H1 (cell line): ENCODE measurements at regions not wholly inside any gene's neighbourhood (a gene's known extent, or its start where the extent isn't known, plus 50 kb on each side); places are given as distances from the start of the nearest gene placed in this dataset.

Source experiments
- CTCF ChIA-PET: fragments of 300-600 bp; sonication (Branson Sonifier 250); formaldehyde crosslinking; loops from one replicate; lab custom pipeline; 2021; ENCODE audit not compliant: partially characterized antibody; lab: Charles Lee
- POLR2A ChIA-PET: fragments of 300-600 bp; sonication (Branson Sonifier 250); formaldehyde crosslinking; loops from one replicate; lab custom pipeline; 2021; ENCODE audit warnings: inconsistent platforms; ENCODE audit not compliant: partially characterized antibody; lab: Charles Lee
- DNase-seq, 2 experiments: peaks; one replicate each; pipeline versions ENCODE4 v3.0.0 to v3.0.0-alpha.2; 2010 to 2022; ENCODE audit warnings: low spot score in 2 of 2, low read depth in 1 of 2, mixed read lengths in 1 of 2
- FAIRE-seq: peaks from 2 replicates; lab custom pipeline; 2011; peaks lifted over from hg19 to GRCh38; lab: Jason Lieb, UNC
- H2AFZ ChIP-seq: 2 replicates; pipeline ENCODE4 v1.8.1; 2012; ENCODE audit warnings: low read length, inconsistent platforms
- H2AK5ac ChIP-seq: 2 replicates; pipeline ENCODE4 v1.6.1; 2013; ENCODE audit warnings: low read depth, low read length
- H2BK120ac ChIP-seq: replicated peaks from 2 replicates; pipeline ENCODE3; 2013; ENCODE audit warnings: low read depth, low read length, inconsistent platforms
- H2BK12ac ChIP-seq: 2 replicates; pipeline ENCODE4 v1.6.1; 2013; ENCODE audit warnings: low read depth, low read length
- H2BK15ac ChIP-seq: 2 replicates; pipeline ENCODE4 v1.6.1; 2013; ENCODE audit warnings: low read length
- H2BK20ac ChIP-seq: 2 replicates; pipeline ENCODE4 v1.6.1; 2013; ENCODE audit warnings: low read length
- H2BK5ac ChIP-seq: 2 replicates; pipeline ENCODE4 v1.6.1; 2013; ENCODE audit warnings: low read depth, low read length
- H3K14ac ChIP-seq: 2 replicates; pipeline ENCODE4 v1.6.1; 2013; ENCODE audit warnings: inconsistent platforms; ENCODE audit not compliant: insufficient read length
- H3K18ac ChIP-seq: 2 replicates; pipeline ENCODE4 v1.6.1; 2013; ENCODE audit warnings: low read length; ENCODE audit errors: extremely low read depth
- H3K23ac ChIP-seq: 2 replicates; pipeline ENCODE4 v1.6.1; 2013; ENCODE audit warnings: inconsistent platforms; ENCODE audit not compliant: insufficient read length
- H3K23me2 ChIP-seq: 2 replicates; pipeline ENCODE4 v1.6.1; 2013; ENCODE audit warnings: low read depth, low read length
- H3K27ac ChIP-seq: 2 replicates; pipeline ENCODE4 v1.6.1; 2011; ENCODE audit warnings: low read depth, low read length, inconsistent platforms
- H3K27me3 ChIP-seq, 4 experiments: replicated peaks in 1 of 4; 1 replicate in 1 of 4; 2 replicates in 3 of 4; pipeline versions ENCODE4 v1.6.1 to v1.8.1; 2011 to 2013; ENCODE audit warnings: low read length in 3 of 4, mild to moderate bottlenecking in 3 of 4, inconsistent platforms in 2 of 4, mixed read lengths in 2 of 4, moderate library complexity in 1 of 4; ENCODE audit not compliant: control insufficient read depth in 3 of 4, insufficient read depth in 3 of 4; ENCODE audit errors: extremely low read depth in 1 of 4
- H3K36me3 ChIP-seq, 4 experiments: 2 replicates each; pipeline versions ENCODE4 v1.6.1 to v1.8.1; 2011 to 2013; ENCODE audit warnings: mild to moderate bottlenecking in 4 of 4, low read length in 3 of 4, moderate library complexity in 2 of 4, control low read depth in 1 of 4, inconsistent platforms in 1 of 4; ENCODE audit not compliant: insufficient read depth in 4 of 4, control insufficient read depth in 2 of 4
- H3K4ac ChIP-seq: replicated peaks from 2 replicates; pipeline ENCODE3; 2013; ENCODE audit warnings: low read length, low read depth, mixed read lengths, inconsistent platforms; ENCODE audit not compliant: insufficient read length
- H3K4me1 ChIP-seq, 4 experiments: replicated peaks in 1 of 4; 1 replicate in 1 of 4; 2 replicates in 3 of 4; pipeline versions ENCODE4 v1.6.1 to v1.8.1; 2011 to 2013; ENCODE audit warnings: low read length in 3 of 4, inconsistent platforms in 2 of 4, mixed read lengths in 1 of 4; ENCODE audit not compliant: insufficient read depth in 4 of 4, control insufficient read depth in 3 of 4
- H3K4me2 ChIP-seq, 2 experiments: 2 replicates each; pipeline versions ENCODE4 v1.6.1 to v1.8.1; 2011 to 2013; ENCODE audit warnings: low read depth in 2 of 2, low read length in 2 of 2, control low read depth in 1 of 2, inconsistent platforms in 1 of 2, mild to moderate bottlenecking in 1 of 2; ENCODE audit not compliant: insufficient read depth in 1 of 2
- H3K4me3 ChIP-seq, 4 experiments: fragments of 200-600, 300-600 bp in 1 of 4; sonication (generic), shearing (Covaris generic), sonication (Bioruptor Twin) in 1 of 4; 2 replicates each; pipeline versions ENCODE4 v1.5.1 to v1.8.1; 2011 to 2016; ENCODE audit warnings: low read length in 4 of 4, low read depth in 3 of 4, control low read depth in 2 of 4, inconsistent platforms in 2 of 4, mild to moderate bottlenecking in 2 of 4, mixed read lengths in 1 of 4, moderate library complexity in 1 of 4; ENCODE audit not compliant: insufficient read depth in 2 of 4; ENCODE audit errors: extremely low read depth in 1 of 4
- H3K56ac ChIP-seq: replicated peaks from 2 replicates; pipeline ENCODE3; 2013; ENCODE audit warnings: low read depth, mild to moderate bottlenecking, mixed read lengths, low read length, inconsistent platforms; ENCODE audit not compliant: insufficient read length
- H3K79me1 ChIP-seq: 2 replicates; pipeline ENCODE4 v1.6.1; 2013; ENCODE audit warnings: low read depth, low read length, control low read depth
- H3K79me2 ChIP-seq, 2 experiments: 2 replicates each; pipeline versions ENCODE4 v1.6.1 to v1.8.1; 2012 to 2013; ENCODE audit warnings: low read length in 2 of 2, mild to moderate bottlenecking in 2 of 2, inconsistent platforms in 1 of 2; ENCODE audit not compliant: insufficient read depth in 2 of 2, control insufficient read depth in 1 of 2
- H3K9ac ChIP-seq, 4 experiments: replicated peaks in 1 of 4; 1 replicate in 1 of 4; 2 replicates in 3 of 4; pipeline versions ENCODE4 v1.6.1 to v1.8.1; 2011 to 2013; ENCODE audit warnings: low read depth in 3 of 4, low read length in 3 of 4, control low read depth in 2 of 4, mild to moderate bottlenecking in 2 of 4, moderate library complexity in 2 of 4, inconsistent platforms in 1 of 4; ENCODE audit errors: extremely low read depth in 1 of 4
- H3K9me3 ChIP-seq, 2 experiments: 2 replicates each; pipeline versions ENCODE4 v1.6.1 to v1.8.1; 2012 to 2013; ENCODE audit warnings: mild to moderate bottlenecking in 2 of 2, moderate library complexity in 2 of 2, control low read depth in 1 of 2, inconsistent platforms in 1 of 2, low read depth in 1 of 2, low read length in 1 of 2, mixed read lengths in 1 of 2; ENCODE audit not compliant: insufficient read depth in 2 of 2
- H4K20me1 ChIP-seq, 2 experiments: replicated peaks in 1 of 2; 2 replicates each; pipeline versions ENCODE3 to v1.8.1; 2011 to 2013; ENCODE audit warnings: inconsistent platforms in 2 of 2, low read length in 2 of 2, mild to moderate bottlenecking in 1 of 2; ENCODE audit not compliant: insufficient read depth in 2 of 2, control insufficient read depth in 1 of 2
- H4K5ac ChIP-seq: 2 replicates; pipeline ENCODE4 v1.6.1; 2013; ENCODE audit warnings: low read length, low read depth, mixed read lengths, inconsistent platforms; ENCODE audit not compliant: insufficient read length
- H4K8ac ChIP-seq: 2 replicates; pipeline ENCODE4 v1.8.0; 2013; ENCODE audit warnings: mild to moderate bottlenecking, moderate library complexity, low read length, inconsistent platforms; ENCODE audit not compliant: insufficient read depth; ENCODE audit errors: extremely low read depth
- H4K91ac ChIP-seq: replicated peaks from 2 replicates; pipeline ENCODE3; 2013; ENCODE audit warnings: low read length, mixed read lengths, inconsistent platforms; ENCODE audit not compliant: insufficient read length
- CREB1 ChIP-seq: IDR thresholded peaks from 2 replicates; pipeline ENCODE4 v1.6.1; 2012; ENCODE audit warnings: inconsistent platforms
- KDM5A ChIP-seq: fragments of 200-600 bp; IDR thresholded peaks from 2 replicates; pipeline ENCODE4 v1.7.1; 2012; ENCODE audit warnings: mild to moderate bottlenecking, low read length, inconsistent platforms, mixed read lengths
- SIRT6 ChIP-seq: IDR thresholded peaks from one replicate; pipeline ENCODE4 v1.7.1; 2012; ENCODE audit warnings: low read length, inconsistent platforms
- SRF ChIP-seq: IDR thresholded peaks from 2 replicates; pipeline ENCODE4 v1.6.1; 2011; ENCODE audit warnings: mild to moderate bottlenecking, low read depth, low read length, moderate library complexity
- WGBS, 2 experiments: shearing (Covaris generic) in 1 of 2; methylation state at CpG; one replicate each; pipeline versions ENCODE4 v1.1.6 to v1.1.7; 2013 to 2015; ENCODE audit warnings: low lambda C conversion rate in 2 of 2, mixed read lengths in 2 of 2, inconsistent platforms in 1 of 2, low coverage in 1 of 2, missing lambda C conversion rate in 1 of 2; ENCODE audit not compliant: insufficient replicate concordance in 2 of 2, insufficient coverage in 1 of 2, insufficient read length in 1 of 2; ENCODE audit errors: extremely low coverage in 1 of 2, missing lambda C conversion rate in 1 of 2; 5-methylcytosine and 5-hydroxymethylcytosine counted together

GRCh38 chr4:53682196-53682595, 90.9 kb upstream of the LNX1 start:
- ChIA-PET POLR2A (no interaction called here), CTCF (interaction anchor here (0.7 to 1.0 kb wide), 4 partner anchors 24 to 551 kb away, joined by 4 to 6 read pairs (median 4); no protein-coding TSS in a partner anchor)
- Histone ChIP-seq H4K20me1 (no peaks in the 10 kb centered on the region), H3K4me3 (no peak overlapping the region), H3K79me1 (no peaks in the 10 kb centered on the region), H3K27me3 (no peaks in the 10 kb centered on the region), H2AFZ (no peak overlapping the region), H3K4me2 (no peak overlapping the region), H4K8ac (no peak overlapping the region), H3K79me2 (no peaks in the 10 kb centered on the region), H3K9me3 (no peaks in the 10 kb centered on the region)
- no peak for DNase-seq
- no peak for FAIRE-seq
- TF ChIP-seq SRF (no peak), KDM5A (no peak), SIRT6 (no peak), CREB1 (no peak)
- TF ChIP-seq, all 59 proteins: peak for 0
- Histone ChIP-seq H3K23ac (no peak overlapping the region), H3K9ac (no peak overlapping the region), H3K14ac (no peak overlapping the region), H3K4ac (no peak overlapping the region), H2BK12ac (no peak overlapping the region), H4K91ac (no peak overlapping the region), H3K23me2 (no peaks in the 10 kb centered on the region), H3K4me1 (no peaks in the 10 kb centered on the region), H3K36me3 (no peaks in the 10 kb centered on the region), H3K27ac (no peak overlapping the region), H3K18ac (no peak overlapping the region), H2BK5ac (no peak overlapping the region), H2BK120ac (no peak overlapping the region), H4K5ac (no peak overlapping the region), H2AK5ac (no peak overlapping the region), H2BK20ac (no peak overlapping the region), H3K56ac (no peak overlapping the region), H2BK15ac (no peak overlapping the region)
- 95% methylated on average over 1 of the region's 1 CpG; no CpG with 5 or more reads in 1 of the 2 experiments for WGBS, 2 experiments
